Esophagus muscularis mucosa (tissue), 4 donors: ENCODE measurements at regions not wholly inside any gene's neighbourhood (a gene's known extent, or its start where the extent isn't known, plus 50 kb on each side); places are given as distances from the start of the nearest gene placed in this dataset.
A peak's percentile ranks its signal among the peaks of the same experiment; 100 is the strongest.

ENCODE experiments used
- DNase-seq: peaks from one replicate; pipeline ENCODE4 v3.0.0-alpha.2; 2017; ENCODE audit errors: extremely low spot score
- H3K27ac ChIP-seq, 4 donors: fragments of 200-600 bp; sonication (generic); replicated peaks in 1 of 4; 1 replicate in 3 of 4; 2 replicates in 1 of 4; pipeline ENCODE4 v1.5.1; 2016 to 2019; ENCODE audit warnings: mild to moderate bottlenecking in 1 of 4
- H3K27me3 ChIP-seq, 4 donors: fragments of 200-600 bp; sonication (generic); one replicate each; pipeline versions ENCODE4 v1.5.1 to v1.6.0; 2016 to 2019
- H3K36me3 ChIP-seq, 4 donors: fragments of 200-600 bp; sonication (generic); one replicate each; pipeline ENCODE4 v1.5.1; 2016 to 2019
- H3K4me1 ChIP-seq, 4 donors: fragments of 200-600 bp; sonication (generic); one replicate each; pipeline ENCODE4 v1.5.1; 2016 to 2019
- H3K4me3 ChIP-seq, 4 donors: fragments of 200-600 bp; sonication (generic); 1 replicate in 2 of 4; 2 replicates in 2 of 4; pipeline ENCODE4 v1.5.1; 2016 to 2019; ENCODE audit warnings: mild to moderate bottlenecking in 4 of 4, moderate library complexity in 1 of 4
- H3K9me3 ChIP-seq, 4 donors: fragments of 200-600 bp; sonication (generic); 1 replicate in 3 of 4; 2 replicates in 1 of 4; pipeline ENCODE4 v1.5.1; 2016 to 2019
- EP300 ChIP-seq: sonication (generic); formaldehyde crosslinking; IDR thresholded peaks from one replicate; pipeline ENCODE4 v1.6.1; 2017; ENCODE audit warnings: antibody characterized with exemption
- POLR2A ChIP-seq: fragments of 450-650 bp; IDR thresholded peaks from one replicate; pipeline ENCODE4 v1.6.1; 2017; ENCODE audit warnings: antibody characterized with exemption, moderate library complexity, mild to moderate bottlenecking, low read depth
- POLR2AphosphoS5 ChIP-seq, 2 donors: sonication (generic); formaldehyde crosslinking; IDR thresholded peaks; one replicate each; pipeline ENCODE4 v1.6.1; 2017; ENCODE audit warnings: antibody characterized with exemption in 2 of 2
- WGBS: methylation state at CpG from one replicate; pipeline ENCODE4 v1.1.5; 2018; 5-methylcytosine and 5-hydroxymethylcytosine counted together
- intact Hi-C: fragments of 100-400 bp; cut with DNase I; formaldehyde crosslinking; loops from one replicate; pipeline ENCODE4 v1.15.1; 2023
- TF ChIP-seq, protein P1 (sequence below), 3 experiments: fragments of 200-600 bp in 2 of 3; fragments of 450-650 bp in 1 of 3; sonication (generic) in 2 of 3; IDR thresholded peaks; one replicate each; pipeline ENCODE4 v1.5.1; 2017 to 2019; ENCODE audit warnings: antibody characterized with exemption in 3 of 3, mild to moderate bottlenecking in 2 of 3, moderate library complexity in 1 of 3

DNA sequence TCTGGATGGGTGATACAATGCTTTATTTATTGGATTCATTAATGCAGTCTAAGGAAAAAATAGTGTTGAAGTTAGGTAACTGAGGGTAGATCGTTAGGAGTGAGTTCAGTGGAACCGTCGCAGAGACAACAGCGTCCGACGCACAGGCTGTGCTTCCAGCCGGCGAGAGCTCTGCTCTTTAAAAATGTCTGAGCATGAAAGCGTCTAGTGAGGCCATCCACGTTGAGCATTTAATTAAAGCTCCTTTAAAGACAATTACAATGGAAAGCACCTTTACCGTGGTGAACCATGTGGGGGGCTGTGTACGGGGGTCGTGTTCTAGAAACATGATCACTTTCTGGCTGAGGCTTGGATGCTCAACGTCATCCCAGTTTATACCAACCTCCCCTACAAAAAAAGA is 822.7 kb downstream of the GALR1 start:
- H3K36me3 ChIP-seq: no peaks in the 10 kb centered on the region
- no peaks in the 10 kb centered on the region for H3K27me3 ChIP-seq
- H3K9me3 ChIP-seq: no peaks in the 10 kb centered on the region
- no peak overlapping the region for H3K4me3 ChIP-seq
- intact Hi-C loops: no loop called here
- peaks cover 0 to 12% (median 9%) of the 10 kb centered on the region in 4 donors for H3K4me1 ChIP-seq
- H3K27ac ChIP-seq: no peak overlapping the region
- DNase-seq: peak; percentile 26
- 83% methylated on average over 14 of the region's 14 CpGs for WGBS
- TF ChIP-seq, protein P1, sequence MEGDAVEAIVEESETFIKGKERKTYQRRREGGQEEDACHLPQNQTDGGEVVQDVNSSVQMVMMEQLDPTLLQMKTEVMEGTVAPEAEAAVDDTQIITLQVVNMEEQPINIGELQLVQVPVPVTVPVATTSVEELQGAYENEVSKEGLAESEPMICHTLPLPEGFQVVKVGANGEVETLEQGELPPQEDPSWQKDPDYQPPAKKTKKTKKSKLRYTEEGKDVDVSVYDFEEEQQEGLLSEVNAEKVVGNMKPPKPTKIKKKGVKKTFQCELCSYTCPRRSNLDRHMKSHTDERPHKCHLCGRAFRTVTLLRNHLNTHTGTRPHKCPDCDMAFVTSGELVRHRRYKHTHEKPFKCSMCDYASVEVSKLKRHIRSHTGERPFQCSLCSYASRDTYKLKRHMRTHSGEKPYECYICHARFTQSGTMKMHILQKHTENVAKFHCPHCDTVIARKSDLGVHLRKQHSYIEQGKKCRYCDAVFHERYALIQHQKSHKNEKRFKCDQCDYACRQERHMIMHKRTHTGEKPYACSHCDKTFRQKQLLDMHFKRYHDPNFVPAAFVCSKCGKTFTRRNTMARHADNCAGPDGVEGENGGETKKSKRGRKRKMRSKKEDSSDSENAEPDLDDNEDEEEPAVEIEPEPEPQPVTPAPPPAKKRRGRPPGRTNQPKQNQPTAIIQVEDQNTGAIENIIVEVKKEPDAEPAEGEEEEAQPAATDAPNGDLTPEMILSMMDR (IDR thresholded peaks at IDR 0.05): no peak
- TF ChIP-seq EP300 (no peak), POLR2A (no peak), POLR2AphosphoS5 (IDR thresholded peaks at IDR 0.05) (no peak)

DNA sequence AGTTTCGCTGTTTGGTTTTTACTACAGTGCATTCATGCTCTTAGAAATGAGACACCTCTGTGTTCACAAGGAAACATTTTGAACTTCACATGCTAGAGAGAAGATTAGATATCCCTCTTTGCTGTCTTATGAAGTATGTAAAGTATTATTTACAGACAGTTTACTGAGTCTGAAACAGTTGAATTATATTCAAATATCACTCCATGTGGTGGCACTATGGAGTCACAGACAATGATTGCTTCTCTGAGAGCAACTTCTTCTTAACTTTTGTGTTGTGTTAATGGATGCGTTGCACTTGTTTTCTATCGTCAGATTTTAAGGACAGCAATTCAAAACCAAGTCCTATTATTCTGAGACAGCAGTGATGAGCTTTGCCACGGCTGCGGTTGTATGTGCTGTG is 823.6 kb downstream of the GALR1 start:
- TF ChIP-seq, protein P1 (IDR thresholded peaks at IDR 0.05): no peak
- TF ChIP-seq EP300: no peak
- TF ChIP-seq POLR2AphosphoS5 (IDR thresholded peaks at IDR 0.05): no peak
- TF ChIP-seq POLR2A: no peak
- intact Hi-C loops: no loop called here
- Histone ChIP-seq H3K4me3 (no peak overlapping the region), H3K36me3 (no peaks in the 10 kb centered on the region), H3K27me3 (no peaks in the 10 kb centered on the region), H3K27ac (no peak overlapping the region), H3K9me3 (no peaks in the 10 kb centered on the region), H3K4me1 (peaks cover 0 to 12% (median 9%) of the 10 kb centered on the region in 4 donors)
- 56% methylated on average over 5 of the region's 5 CpGs for WGBS
- peak; percentile 60 for DNase-seq

DNA sequence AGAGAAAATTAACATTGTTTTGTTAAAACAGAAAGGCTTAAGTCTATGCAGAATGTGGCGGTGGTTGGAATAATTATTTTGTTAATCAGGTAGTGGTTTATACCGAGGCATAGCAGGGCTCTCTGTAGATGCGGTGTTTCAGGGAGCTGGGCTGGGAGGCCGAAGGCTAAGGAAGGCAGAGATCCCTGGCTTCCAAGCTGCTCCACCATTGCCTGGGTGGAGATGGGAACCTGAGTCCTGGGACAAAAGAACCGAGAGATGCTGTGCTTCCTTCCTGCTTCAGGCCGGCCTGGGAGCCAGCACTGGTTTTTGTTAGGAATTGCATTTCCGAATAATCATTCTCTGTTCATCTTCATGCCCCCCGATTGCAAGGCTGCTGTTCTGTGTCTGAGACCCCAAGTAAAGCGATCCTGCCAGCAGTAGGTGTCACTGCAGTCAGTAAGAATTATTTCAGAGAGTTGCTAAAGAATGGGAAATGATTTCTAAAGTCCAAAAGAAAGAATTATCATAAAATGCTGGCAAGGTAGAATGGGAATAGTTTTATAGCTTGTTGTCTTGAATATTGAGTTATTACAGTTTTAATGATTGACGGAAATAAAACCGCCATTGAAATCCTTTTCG is 824.9 kb downstream of the GALR1 start:
- Histone ChIP-seq H3K4me1 (peaks cover 0 to 12% (median 9%) of the 10 kb centered on the region in 4 donors), H3K9me3 (no peaks in the 10 kb centered on the region), H3K27me3 (peaks cover 0 to 5% (median 0%) of the 10 kb centered on the region in 4 donors), H3K36me3 (no peaks in the 10 kb centered on the region), H3K4me3 (no peak overlapping the region), H3K27ac (no peak overlapping the region)
- WGBS: 55% methylated on average over 12 of the region's 12 CpGs
- peak; percentile 50 for DNase-seq
- TF ChIP-seq, protein P1 (IDR thresholded peaks at IDR 0.05): peak in 1 of 3 experiments; percentile 10
- no peak for TF ChIP-seq POLR2A
- TF ChIP-seq EP300: no peak
- intact Hi-C loops: no loop called here

DNA sequence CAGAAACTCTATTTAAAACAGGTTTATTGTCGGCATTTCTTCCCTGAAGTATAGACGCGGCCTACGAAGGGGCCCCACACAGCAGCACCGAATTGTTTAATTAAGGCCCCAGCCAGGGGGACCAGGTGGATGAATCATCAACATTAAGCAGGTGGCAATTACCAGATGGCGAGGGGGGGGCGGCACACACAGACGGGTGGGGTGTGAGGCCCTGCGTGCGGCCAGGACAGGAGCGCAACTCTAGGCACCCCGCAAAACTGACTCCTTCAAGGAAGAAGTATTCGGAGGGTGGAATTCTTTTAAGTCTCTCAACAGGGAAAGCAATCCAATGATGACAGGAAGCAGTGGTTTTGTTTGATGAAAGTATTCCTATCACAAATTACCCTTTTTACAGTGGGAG is 830.4 kb downstream of the GALR1 start:
- Histone ChIP-seq H3K27me3 (peaks cover 0 to 14% (median 0%) of the 10 kb centered on the region in 4 donors), H3K4me1 (no peaks in the 10 kb centered on the region), H3K27ac (no peak overlapping the region), H3K9me3 (no peaks in the 10 kb centered on the region), H3K4me3 (no peak overlapping the region), H3K36me3 (no peaks in the 10 kb centered on the region)
- intact Hi-C loops: no loop called here
- peak; percentile 77 for DNase-seq
- 89% methylated on average over 13 of the region's 13 CpGs for WGBS
- no peak for TF ChIP-seq POLR2A
- no peak for TF ChIP-seq POLR2AphosphoS5 (IDR thresholded peaks at IDR 0.05)
- TF ChIP-seq EP300: no peak
- TF ChIP-seq, protein P1 (IDR thresholded peaks at IDR 0.05): no peak

DNA sequence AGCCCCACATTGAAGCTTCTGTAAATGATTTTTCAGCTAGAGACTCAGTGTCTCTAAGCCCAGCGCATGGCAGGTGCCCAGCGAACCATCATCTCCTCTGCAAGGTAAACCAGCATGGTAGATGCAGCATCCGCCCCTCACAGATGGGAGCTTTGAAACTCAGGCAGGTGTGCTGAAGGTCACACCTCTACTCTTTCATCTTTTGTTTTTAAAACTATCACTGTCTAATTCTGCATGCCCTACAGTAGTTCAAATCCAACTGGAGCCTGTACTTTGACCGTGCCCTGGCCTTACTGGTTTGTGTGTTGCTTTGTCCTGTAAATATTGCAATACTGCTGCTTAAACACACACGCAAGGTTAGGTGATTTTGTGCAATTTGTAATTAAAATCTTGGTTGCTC is 831.1 kb downstream of the GALR1 start:
- peak; percentile 81 for DNase-seq
- H3K4me1 ChIP-seq: no peaks in the 10 kb centered on the region
- intact Hi-C loops: no loop called here
- no peak for TF ChIP-seq EP300
- no peak for TF ChIP-seq POLR2AphosphoS5 (IDR thresholded peaks at IDR 0.05)
- TF ChIP-seq POLR2A: no peak
- TF ChIP-seq, protein P1 (IDR thresholded peaks at IDR 0.05): no peak
- peaks cover 0 to 14% (median 0%) of the 10 kb centered on the region in 4 donors for H3K27me3 ChIP-seq
- no peak overlapping the region for H3K27ac ChIP-seq
- no peak overlapping the region for H3K4me3 ChIP-seq
- H3K36me3 ChIP-seq: no peaks in the 10 kb centered on the region
- 91% methylated on average over 5 of the region's 5 CpGs for WGBS
- H3K9me3 ChIP-seq: no peaks in the 10 kb centered on the region
